Heart left ventricle (tissue), 16 donors: ENCODE measurements at regions not wholly inside any gene's neighbourhood (a gene's known extent, or its start where the extent isn't known, plus 50 kb on each side); places are given as distances from the start of the nearest gene placed in this dataset.

Experiments
- ATAC-seq, 4 donors: fragments of 200-7000 bp; cut with Tn5 transposase; one replicate each; pipeline ENCODE4 v1.9.1; 2020 to 2022; ENCODE audit warnings: moderate library complexity in 4 of 4, mild to moderate bottlenecking in 3 of 4, moderate number of reproducible peaks in 1 of 4
- DNase-seq, 5 donors: peaks; one replicate each; pipeline ENCODE4 v3.0.0-alpha.2; 2020
- H3K27ac ChIP-seq, 12 donors: fragments of 200-600 bp; sonication (generic) in 4 of 12; one replicate each; pipeline versions ENCODE4 v1.5.0 to v1.8.0; 2016 to 2022; ENCODE audit warnings: mild to moderate bottlenecking in 2 of 12
- H3K27me3 ChIP-seq, 9 donors: fragments of 200-600 bp; sonication (generic) in 2 of 9; one replicate each; pipeline versions ENCODE4 v1.5.1 to v1.8.0; 2016 to 2022; ENCODE audit warnings: mild to moderate bottlenecking in 3 of 9
- H3K36me3 ChIP-seq, 9 donors: fragments of 200-600 bp; sonication (generic) in 2 of 9; one replicate each; pipeline versions ENCODE4 v1.5.0 to v1.8.0; 2018 to 2022; ENCODE audit warnings: mild to moderate bottlenecking in 2 of 9
- H3K4me1 ChIP-seq, 12 donors: fragments of 200-600 bp; sonication (generic) in 4 of 12; one replicate each; pipeline versions ENCODE4 v1.5.0 to v1.8.0; 2016 to 2022; ENCODE audit warnings: mild to moderate bottlenecking in 3 of 12
- H3K4me3 ChIP-seq, 12 donors: fragments of 200-600 bp; sonication (generic) in 4 of 12; one replicate each; pipeline versions ENCODE4 v1.5.0 to v1.8.0; 2017 to 2022; ENCODE audit warnings: mild to moderate bottlenecking in 9 of 12, moderate library complexity in 4 of 12
- H3K9me3 ChIP-seq, 12 donors: fragments of 200-600 bp; sonication (generic) in 4 of 12; one replicate each; pipeline versions ENCODE4 v1.5.0 to v1.8.0; 2016 to 2022; ENCODE audit warnings: mild to moderate bottlenecking in 1 of 12
- POLR2A ChIP-seq, 2 donors: fragments of 450-650 bp; IDR thresholded peaks; one replicate each; pipeline ENCODE4 v1.6.1; 2017; ENCODE audit warnings: antibody characterized with exemption in 2 of 2, mild to moderate bottlenecking in 2 of 2, moderate library complexity in 2 of 2
- WGBS, 4 donors: extraction: QIAGEN DNeasy Blood & Tissue Kit in 2 of 4; methylation state at CpG; one replicate each; pipeline versions ENCODE4 v1.1.5 to v1.1.7; 2013 to 2018; 5-methylcytosine and 5-hydroxymethylcytosine counted together
- intact Hi-C, 10 donors: fragments of 100-400 bp; cut with DNase I; formaldehyde crosslinking; loops; one replicate each; pipeline versions ENCODE4 v1.11.1 to v1.14.2; 2022
- TF ChIP-seq, protein P1 (sequence below), 12 donors: fragments of 200-600 bp; sonication (generic) in 4 of 12; IDR thresholded peaks; one replicate each; pipeline versions ENCODE4 v1.5.0 to v1.8.0; 2018 to 2022; ENCODE audit warnings: antibody characterized with exemption in 12 of 12, mild to moderate bottlenecking in 5 of 12
- donor health status: ischemic (EF 13 %, LVEDD 7.1; RV severe dilation, severe dysfunction).
- donor health status: healthy with polysubstance abuse.
- donor health status: DM: no; HTN: yes; CAD: no.
- donor health status: DM: no; HTN: no; CAD: no.
- donor health status: ischemic (EF 25% LVEDD 6.9; RV normal size, moderate dysfunction).
- donor health status: ischemic (EF 25% LVEDD 5.7; RV mildly dilated, moderate dysfunction).
- donor health status: healthy.
- donor health status: DM: yes; HTN: yes; CAD: no.
- donor health status: ischemic (EF 35%, LVEDD 5.7; RV mildly dilated, moderate dysfunction).
- donor health status: nonischemic (EF 11% LVEDD 7.7; RV severe dilation, severe dysfunction).
- donor health status: DM: yes; HTN: yes; CAD: no.
- donor health status: PGD.
- donor health status: ischemic (EF 29% LVEDD 5.4; RV normal size, mild dysfunction).
- donor health status: nonischemic (EF 23%, LVEDD 6.1; RV moderate dilation, normal function).

DNA sequence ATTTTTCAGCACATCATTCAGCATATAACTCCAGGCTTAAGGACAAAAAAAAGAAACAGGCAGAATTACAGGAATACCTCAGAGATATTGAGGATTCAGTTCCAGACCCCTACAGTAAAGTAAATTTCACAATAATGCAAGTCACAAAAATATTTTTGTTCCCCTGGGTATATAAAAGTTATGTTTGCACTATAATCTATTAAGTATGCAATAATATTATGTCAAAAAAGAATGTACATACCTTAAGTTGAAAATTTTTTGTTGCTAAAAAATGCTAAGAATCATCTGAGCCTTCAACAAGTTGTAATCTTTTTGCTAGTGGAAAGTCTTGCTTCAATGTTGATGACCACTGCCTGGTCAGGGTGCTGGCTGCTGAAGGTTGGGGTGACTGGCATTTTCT is 2532.5 kb downstream of the ARAP2 start:
- intact Hi-C loops, result no loop called here
- ATAC-seq (no peak), DNase-seq (no peak)
- no peak for TF ChIP-seq POLR2A (IDR thresholded peaks at IDR 0.05)
- TF ChIP-seq, protein P1, sequence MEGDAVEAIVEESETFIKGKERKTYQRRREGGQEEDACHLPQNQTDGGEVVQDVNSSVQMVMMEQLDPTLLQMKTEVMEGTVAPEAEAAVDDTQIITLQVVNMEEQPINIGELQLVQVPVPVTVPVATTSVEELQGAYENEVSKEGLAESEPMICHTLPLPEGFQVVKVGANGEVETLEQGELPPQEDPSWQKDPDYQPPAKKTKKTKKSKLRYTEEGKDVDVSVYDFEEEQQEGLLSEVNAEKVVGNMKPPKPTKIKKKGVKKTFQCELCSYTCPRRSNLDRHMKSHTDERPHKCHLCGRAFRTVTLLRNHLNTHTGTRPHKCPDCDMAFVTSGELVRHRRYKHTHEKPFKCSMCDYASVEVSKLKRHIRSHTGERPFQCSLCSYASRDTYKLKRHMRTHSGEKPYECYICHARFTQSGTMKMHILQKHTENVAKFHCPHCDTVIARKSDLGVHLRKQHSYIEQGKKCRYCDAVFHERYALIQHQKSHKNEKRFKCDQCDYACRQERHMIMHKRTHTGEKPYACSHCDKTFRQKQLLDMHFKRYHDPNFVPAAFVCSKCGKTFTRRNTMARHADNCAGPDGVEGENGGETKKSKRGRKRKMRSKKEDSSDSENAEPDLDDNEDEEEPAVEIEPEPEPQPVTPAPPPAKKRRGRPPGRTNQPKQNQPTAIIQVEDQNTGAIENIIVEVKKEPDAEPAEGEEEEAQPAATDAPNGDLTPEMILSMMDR (IDR thresholded peaks at IDR 0.05), result no peak
- Histone ChIP-seq H3K36me3 (no peaks in the 10 kb centered on the region), H3K27ac (no peak overlapping the region), H3K4me1 (no peaks in the 10 kb centered on the region), H3K4me3 (no peak overlapping the region), H3K27me3 (no peaks in the 10 kb centered on the region), H3K9me3 (peaks cover 0 to 15% (median 4%) of the 10 kb centered on the region in 12 donors)

DNA sequence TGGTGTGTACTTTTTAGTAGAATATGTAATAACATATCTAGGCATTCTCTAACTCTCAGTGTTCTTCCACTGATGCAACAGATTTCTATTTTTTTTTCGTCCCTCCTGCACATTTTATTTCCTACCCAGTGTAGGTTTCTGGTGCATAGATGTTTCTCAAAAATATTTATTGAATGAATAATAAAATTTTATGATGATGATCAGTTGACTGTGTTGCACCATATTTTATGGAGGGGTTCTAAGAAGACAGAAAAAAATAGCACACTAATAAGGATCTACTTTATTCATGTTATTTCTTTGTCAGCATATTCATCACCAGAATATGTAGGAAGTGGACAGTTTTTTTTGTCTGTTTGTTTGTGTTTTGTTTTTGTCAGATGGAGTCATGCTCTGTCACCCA is 2529.3 kb downstream of the ARAP2 start:
- no peak overlapping the region for H3K4me3 ChIP-seq
- intact Hi-C loops, result no loop called here
- H3K4me1 ChIP-seq, result no peaks in the 10 kb centered on the region
- 77 to 81% (median 79%) methylated on average over 1 of the region's 1 CpG for WGBS, 4 donors
- no peak for ATAC-seq
- no peaks in the 10 kb centered on the region for H3K27me3 ChIP-seq
- peaks cover 0 to 5% (median 0%) of the 10 kb centered on the region in 12 donors for H3K9me3 ChIP-seq
- no peaks in the 10 kb centered on the region for H3K36me3 ChIP-seq
- no peak overlapping the region for H3K27ac ChIP-seq
- no peak for DNase-seq
- TF ChIP-seq POLR2A (IDR thresholded peaks at IDR 0.05), result no peak
- TF ChIP-seq, protein P1 (IDR thresholded peaks at IDR 0.05), result no peak

DNA sequence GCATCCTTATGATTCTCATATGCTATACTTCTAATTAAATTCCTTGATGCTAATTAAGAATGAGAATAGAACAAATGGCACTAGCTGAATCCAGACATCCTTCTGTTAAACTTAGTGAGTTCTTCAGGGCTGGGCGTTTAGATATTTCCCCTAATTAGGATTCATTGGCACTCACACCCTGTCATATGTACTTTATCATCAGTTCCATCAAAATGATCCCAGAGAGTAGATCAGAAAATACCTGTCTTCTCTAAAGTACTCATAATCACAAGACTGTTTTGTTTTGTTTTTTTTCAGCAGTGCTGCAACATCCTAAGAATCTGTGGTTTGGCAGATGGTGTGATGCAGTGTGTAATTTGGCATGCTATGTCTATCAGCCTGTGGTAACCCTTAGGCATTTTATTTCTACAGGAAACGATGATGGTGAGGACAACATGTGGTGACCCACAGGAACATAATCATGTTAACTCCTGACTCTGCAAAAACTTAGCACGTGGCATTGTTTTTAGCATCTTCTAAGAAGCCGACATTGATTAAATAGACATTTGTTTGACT is 2528.4 kb downstream of the ARAP2 start:
- Histone ChIP-seq H3K4me3 (no peak overlapping the region), H3K36me3 (no peaks in the 10 kb centered on the region), H3K4me1 (no peaks in the 10 kb centered on the region), H3K27ac (no peak overlapping the region), H3K9me3 (no peaks in the 10 kb centered on the region), H3K27me3 (no peaks in the 10 kb centered on the region)
- intact Hi-C loops, result no loop called here
- ATAC-seq (no peak), DNase-seq (no peak)
- 58 to 66% (median 62%) methylated on average over 4 of the region's 4 CpGs for WGBS, 4 donors
- TF ChIP-seq POLR2A (IDR thresholded peaks at IDR 0.05), result no peak
- TF ChIP-seq, protein P1 (IDR thresholded peaks at IDR 0.05), result no peak

DNA sequence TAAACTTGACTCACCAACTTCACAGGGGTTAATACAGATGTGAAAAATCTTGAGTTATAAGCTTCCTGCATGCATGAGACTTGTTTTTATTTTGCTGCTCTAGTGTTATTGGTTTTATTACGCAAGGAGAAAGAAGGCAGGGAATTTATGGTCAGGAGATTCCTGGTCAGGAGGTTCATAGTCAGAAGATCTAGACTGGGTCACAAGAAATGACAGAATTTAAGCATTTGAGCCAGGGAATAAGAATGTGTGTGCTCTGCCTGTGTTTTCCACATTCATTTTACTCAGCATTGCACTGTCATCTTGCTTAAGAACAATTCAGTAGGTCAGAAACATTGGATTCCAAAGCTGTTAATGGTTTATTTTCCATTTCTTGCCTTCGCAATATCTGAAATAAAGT is 2522.1 kb downstream of the ARAP2 start:
- no peak for ATAC-seq
- 69 to 73% (median 71%) methylated on average over 2 of the region's 2 CpGs for WGBS, 4 donors
- H3K4me1 ChIP-seq, result no peaks in the 10 kb centered on the region
- no peak for TF ChIP-seq POLR2A (IDR thresholded peaks at IDR 0.05)
- TF ChIP-seq, protein P1 (IDR thresholded peaks at IDR 0.05), result no peak
- no peaks in the 10 kb centered on the region for H3K9me3 ChIP-seq
- H3K4me3 ChIP-seq, result peak overlapping the region in 1 of 12 donors; percentile 22
- H3K27me3 ChIP-seq, result no peaks in the 10 kb centered on the region
- intact Hi-C loops, result no loop called here
- no peaks in the 10 kb centered on the region for H3K36me3 ChIP-seq
- H3K27ac ChIP-seq, result no peak overlapping the region
- DNase-seq, result no peak
